Peyer's patch (tissue), 4 donors: ENCODE measurements at regions not wholly inside any gene's neighbourhood (a gene's known extent, or its start where the extent isn't known, plus 50 kb on each side); places are given as distances from the start of the nearest gene placed in this dataset.

ENCODE experiments used
- CTCF ChIP-seq, 6 experiments: fragments of 450-650 bp in 4 of 6; fragments of 200-600 bp in 2 of 6; sonication (generic) in 1 of 6; IDR thresholded peaks; one replicate each; pipeline ENCODE4 v1.5.1; 2017 to 2019; ENCODE audit warnings: antibody characterized with exemption in 6 of 6, mild to moderate bottlenecking in 3 of 6, moderate library complexity in 1 of 6
- POLR2A ChIP-seq, 2 donors: fragments of 450-650 bp; IDR thresholded peaks; one replicate each; pipeline ENCODE4 v1.5.1; 2017; ENCODE audit warnings: antibody characterized with exemption in 2 of 2, mild to moderate bottlenecking in 2 of 2, moderate library complexity in 2 of 2

DNA sequence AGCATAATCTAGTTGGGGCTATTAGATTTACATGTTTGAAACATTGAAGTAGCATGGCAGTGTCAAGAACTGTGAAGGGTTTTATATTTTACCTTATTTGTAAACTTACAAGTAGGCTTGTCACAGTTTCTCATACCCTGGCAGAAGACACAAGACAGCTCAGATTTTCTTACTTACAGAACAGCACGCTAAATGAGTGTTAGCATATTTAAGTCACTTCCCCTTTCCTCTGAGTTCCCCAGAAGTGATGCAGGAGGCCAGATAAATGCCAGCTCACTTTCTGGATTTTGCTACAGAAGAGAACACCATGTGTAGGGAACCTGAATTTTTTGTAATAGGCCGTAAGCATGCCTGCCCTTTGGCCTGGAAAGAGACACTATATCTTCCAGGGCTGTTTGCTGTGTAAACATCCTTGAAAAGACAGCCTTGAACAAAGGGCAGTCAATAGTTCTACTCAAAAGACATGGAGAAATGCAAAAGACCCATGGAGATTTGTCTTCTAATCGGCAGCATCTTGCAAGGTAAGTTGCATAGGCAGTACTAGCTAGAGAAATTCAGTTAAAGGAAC, 279.1 kb downstream of the PHF14 start:
- TF ChIP-seq CTCF (IDR thresholded peaks at IDR 0.05) (no peak), POLR2A (IDR thresholded peaks at IDR 0.05) (no peak)
